K562 (cell line): ENCODE measurements at regions not wholly inside any gene's neighbourhood (a gene's known extent, or its start where the extent isn't known, plus 50 kb on each side); places are given as distances from the start of the nearest gene placed in this dataset.

Experiments
- ATAC-seq: fragments of 200-7000 bp; cut with Tn5 transposase; 3 replicates; pipeline ENCODE4 v1.9.1; 2020; ENCODE audit warnings: moderate library complexity
- BruUV-seq: library from RNA; stranded (reverse); fragments of 400-500 nt; replicated peaks from 2 replicates; lab custom pipeline; 2021; lab: Mats Ljungman, UMichigan
- CTCF ChIA-PET: fragments of 300-600 bp; formaldehyde crosslinking; extraction: SDS; loops from one replicate; lab custom pipeline; 2021; ENCODE audit warnings: low intra/inter-chr PET ratio; lab: Yijun Ruan, JAX
- POLR2A ChIA-PET: fragments of 300-600, 350-650 bp; sonication (Branson Sonifier 250); formaldehyde crosslinking; extraction: SDS; loops from one replicate; lab custom pipeline; 2021; ENCODE audit warnings: antibody characterized with exemption, inconsistent platforms; lab: Yijun Ruan, JAX
- DNase-seq, 4 experiments: peaks; one replicate each; pipeline versions ENCODE4 v3.0.0 to v3.0.0-alpha.2; 2011 to 2018; ENCODE audit warnings: low spot score in 3 of 4, mixed read lengths in 3 of 4; ENCODE audit errors: extremely low read depth in 1 of 4
- FAIRE-seq: peaks from 2 replicates; lab custom pipeline; 2011; peaks lifted over from hg19 to GRCh38; lab: Jason Lieb, UNC
- H2AFZ ChIP-seq: 2 replicates; pipeline ENCODE4 v1.6.0; 2011; ENCODE audit warnings: low read depth, low read length, control low read depth, inconsistent platforms
- H3K27ac ChIP-seq: fragments of 200-600 bp; 3 replicates; pipeline ENCODE4 v1.8.0; 2011; ENCODE audit warnings: low read depth, mild to moderate bottlenecking, control low read depth, inconsistent platforms, low read length, moderate library complexity, mixed read lengths; ENCODE audit errors: extremely low read depth
- H3K27me3 ChIP-seq, 2 experiments: fragments of 300-600 bp in 1 of 2; 2 replicates in 1 of 2; 3 replicates in 1 of 2; pipeline versions ENCODE4 v1.6.0 to v1.8.0; 2011; ENCODE audit warnings: inconsistent platforms in 2 of 2, low read length in 2 of 2, mild to moderate bottlenecking in 1 of 2, mixed read lengths in 1 of 2, moderate library complexity in 1 of 2; ENCODE audit not compliant: control insufficient read depth in 2 of 2, insufficient read depth in 2 of 2
- H3K36me3 ChIP-seq: fragments of 300-600 bp; 3 replicates; pipeline ENCODE4 v1.8.0; 2011; ENCODE audit warnings: mild to moderate bottlenecking, low read length, inconsistent platforms; ENCODE audit not compliant: control insufficient read depth, insufficient read depth
- H3K4me1 ChIP-seq, 2 experiments: fragments of 200-600 bp in 1 of 2; replicated peaks in 1 of 2; 2 replicates in 1 of 2; 3 replicates in 1 of 2; pipeline versions ENCODE4 v1.5.1 to v1.8.0; 2011; ENCODE audit warnings: inconsistent platforms in 2 of 2, low read length in 2 of 2, mild to moderate bottlenecking in 1 of 2, mixed read lengths in 1 of 2, moderate library complexity in 1 of 2; ENCODE audit not compliant: control insufficient read depth in 2 of 2, insufficient read depth in 2 of 2
- H3K4me2 ChIP-seq: 2 replicates; pipeline ENCODE4 v1.6.1; 2011; ENCODE audit warnings: low read length, control low read depth, inconsistent platforms, mixed read lengths; ENCODE audit not compliant: insufficient read depth
- H3K4me3 ChIP-seq: fragments of 200-600 bp; sonication (generic), shearing (Covaris generic); 2 replicates; pipeline ENCODE4 v1.5.1; 2016; ENCODE audit warnings: control low read depth, inconsistent platforms
- H3K79me2 ChIP-seq: fragments of 200-600 bp; 3 replicates; pipeline ENCODE4 v1.8.0; 2011; ENCODE audit warnings: low read length, inconsistent platforms; ENCODE audit not compliant: control insufficient read depth, insufficient read depth
- H3K9ac ChIP-seq, 2 experiments: 2 replicates each; pipeline versions ENCODE4 v1.6.0 to v1.6.1; 2011; ENCODE audit warnings: low read depth in 2 of 2, low read length in 2 of 2, control low read depth in 1 of 2, inconsistent platforms in 1 of 2, mild to moderate bottlenecking in 1 of 2, mixed read lengths in 1 of 2; ENCODE audit not compliant: insufficient read depth in 1 of 2
- H3K9me1 ChIP-seq: one replicate; pipeline ENCODE4 v1.6.0; 2011; ENCODE audit warnings: inconsistent platforms, mild to moderate bottlenecking, low read length, moderate library complexity; ENCODE audit not compliant: control insufficient read depth, insufficient read depth
- H3K9me3 ChIP-seq: replicated peaks from 2 replicates; pipeline ENCODE4 v1.5.1; 2011; ENCODE audit warnings: low read depth, low read length, inconsistent platforms; ENCODE audit not compliant: control insufficient read depth, insufficient read depth
- H4K20me1 ChIP-seq: replicated peaks from 2 replicates; pipeline ENCODE4 v1.6.1; 2011; ENCODE audit warnings: low read length, inconsistent platforms, mixed read lengths; ENCODE audit not compliant: control insufficient read depth, insufficient read depth
- CC2D1A ChIP-seq: fragments of 450-650 bp; IDR thresholded peaks from 2 replicates; pipeline ENCODE4 v1.6.1; 2017; ENCODE audit warnings: mild to moderate bottlenecking
- CEBPB ChIP-seq: fragments of 450-650 bp; IDR thresholded peaks from 2 replicates; pipeline ENCODE4 v1.6.1; 2016; ENCODE audit warnings: missing genetic modification characterization, missing compliant biosample characterization
- HDAC2 ChIP-seq: fragments of 450-650 bp; IDR thresholded peaks from 2 replicates; pipeline ENCODE4 v1.6.1; 2016; ENCODE audit warnings: mild to moderate bottlenecking
- MECOM ChIP-seq: fragments of 250-450 bp; sonication (Bioruptor Pico); IDR thresholded peaks from 2 replicates; pipeline ENCODE4 v1.8.0; 2022; ENCODE audit warnings: inconsistent platforms
- MNT ChIP-seq, 2 experiments: fragments of 450-650 bp; conservative IDR thresholded peaks; 2 replicates each; pipeline ENCODE4 v1.6.1; 2017; ENCODE audit warnings: mild to moderate bottlenecking in 2 of 2, moderate library complexity in 2 of 2
- MYBL2 ChIP-seq, 2 experiments: fragments of 450-650 bp in 1 of 2; sonication (generic) in 1 of 2; formaldehyde crosslinking in 1 of 2; IDR thresholded peaks; 2 replicates each; pipeline versions ENCODE4 v1.6.1 to v1.8.1; 2017 to 2022; ENCODE audit warnings: borderline replicate concordance in 1 of 2, inconsistent platforms in 1 of 2, low read depth in 1 of 2, mild to moderate bottlenecking in 1 of 2, missing genetic modification reagents in 1 of 2, moderate library complexity in 1 of 2
- NCOA6 ChIP-seq: fragments of 450-650 bp; IDR thresholded peaks from 2 replicates; pipeline ENCODE4 v1.6.1; 2017; ENCODE audit warnings: mild to moderate bottlenecking
- NFE2 ChIP-seq: IDR thresholded peaks from 2 replicates; pipeline ENCODE4 v1.6.1; 2014; ENCODE audit warnings: antibody characterized with exemption, low read depth
- ZBTB7A ChIP-seq: IDR thresholded peaks from 2 replicates; pipeline ENCODE4 v1.6.1; 2011; ENCODE audit warnings: low read depth, mild to moderate bottlenecking, low read length, moderate library complexity, borderline replicate concordance; ENCODE audit not compliant: control insufficient read depth
- ZNF133 ChIP-seq: fragments of 250-450 bp; sonication (Bioruptor Pico); IDR thresholded peaks from 2 replicates; pipeline ENCODE4 v1.4.0; 2020; ENCODE audit warnings: mild to moderate bottlenecking
- ZNF239 ChIP-seq: fragments of 250-450 bp; sonication (Bioruptor Pico); IDR thresholded peaks from 2 replicates; pipeline ENCODE4 v1.4.0; 2020; ENCODE audit warnings: mild to moderate bottlenecking
- ZNF274 ChIP-seq: IDR thresholded peaks from 2 replicates; pipeline ENCODE4 v1.6.1; 2011; ENCODE audit warnings: low read depth, mild to moderate bottlenecking, low read length, moderate library complexity, borderline replicate concordance
- ZNF324 ChIP-seq: fragments of 250-450 bp; sonication (Bioruptor Pico); IDR thresholded peaks from 2 replicates; pipeline ENCODE4 v1.4.0; 2020; ENCODE audit warnings: mild to moderate bottlenecking
- ZNF655 ChIP-seq: fragments of 250-450 bp; sonication (Bioruptor Pico); IDR thresholded peaks from 2 replicates; pipeline ENCODE4 v1.5.0; 2021
- ZNF695 ChIP-seq: fragments of 450-650 bp; formaldehyde crosslinking; IDR thresholded peaks from 2 replicates; pipeline ENCODE4 v1.4.0; 2020; ENCODE audit warnings: mild to moderate bottlenecking, moderate library complexity
- in situ Hi-C: fragments of 300-500 bp; cut with MboI; formaldehyde crosslinking; loops from 4 replicates; pipeline ENCODE4 v1.15.0; 2018; ENCODE audit warnings: inconsistent platforms, mixed read lengths
- intact Hi-C: fragments of 100-400 bp; cut with micrococcal nuclease; formaldehyde crosslinking; loops from 2 replicates; pipeline ENCODE4 v1.14.2; 2022

- TF ChIP-seq CEBPB (tag) (no peak), HDAC2 (no peak), ZBTB7A (no peak), CC2D1A (no peak), ZNF274 (no peak), MECOM (no peak), ZNF695 (CRISPR knock-in tag) (no peak), MNT (conservative IDR thresholded peaks at IDR 0.05) (no peak), MYBL2 (IDR thresholded peaks at IDR 0.05; ENCODE audit: low read depth) (no peak), MYBL2 (CRISPR knock-in tag; IDR thresholded peaks at IDR 0.05; ENCODE audit: borderline replicate concordance) (no peak)
- TF ChIP-seq, all 486 proteins: peak for 0
Observed at GRCh38 chrX:43165343-43165920, 387.5 kb upstream of the PPP1R2C start (continued).

GRCh38 chrX:43166874-43167273 lies 388.9 kb upstream of the PPP1R2C start:
- BruUV-seq: no TSS peak
- Histone ChIP-seq H3K36me3 (no peaks in the 10 kb centered on the region), H3K9me1 (no peaks in the 10 kb centered on the region), H3K4me2 (no peak overlapping the region), H3K79me2 (no peaks in the 10 kb centered on the region), H3K9ac (no peak overlapping the region), H3K27me3 (no peaks in the 10 kb centered on the region), H4K20me1 (no peaks in the 10 kb centered on the region), H3K27ac (no peak overlapping the region), H2AFZ (no peak overlapping the region), H3K9me3 (no peaks in the 10 kb centered on the region), H3K4me1 (no peaks in the 10 kb centered on the region), H3K4me3 (no peak overlapping the region)
- intact Hi-C loops: no loop called here
- ATAC-seq: no peak
- no peak for DNase-seq
- no peak for FAIRE-seq
- CTCF ChIA-PET: no interaction called here
- no peak for TF ChIP-seq ZNF655
- TF ChIP-seq NFE2: no peak
- no peak for TF ChIP-seq NCOA6
- TF ChIP-seq ZNF133 (CRISPR knock-in tag): no peak
- no peak for TF ChIP-seq ZNF324 (CRISPR knock-in tag)
- TF ChIP-seq ZNF239: no peak
- POLR2A ChIA-PET: no interaction called here
- in situ Hi-C loops: no loop called here
